Endothelial cell of umbilical vein (primary cell): ENCODE measurements at regions not wholly inside any gene's neighbourhood (a gene's known extent, or its start where the extent isn't known, plus 50 kb on each side); places are given as distances from the start of the nearest gene placed in this dataset.

Source experiments
- BruUV-seq: library from RNA; stranded (reverse); fragments of 400-500 nt; replicated peaks from 2 replicates; lab custom pipeline; 2021; lab: Mats Ljungman, UMichigan
- CTCF ChIA-PET: fragments of 300-600, 350-600 bp; sonication (Branson Sonifier 250); formaldehyde crosslinking; loops from one replicate; lab custom pipeline; 2021; ENCODE audit warnings: antibody characterized with exemption, inconsistent platforms; lab: Charles Lee
- POLR2A ChIA-PET: fragments of 300-600, 350-600 bp; sonication (Branson Sonifier 250); formaldehyde crosslinking; loops from one replicate; lab custom pipeline; 2021; ENCODE audit warnings: antibody characterized with exemption, inconsistent platforms; lab: Charles Lee
- DNase-seq: peaks from one replicate; pipeline ENCODE4 v3.0.0-alpha.2; 2011; ENCODE audit warnings: low read depth, low spot score
- FAIRE-seq: peaks from 2 replicates; lab custom pipeline; 2011; peaks lifted over from hg19 to GRCh38; lab: Jason Lieb, UNC
- H2AFZ ChIP-seq: 2 replicates; pipeline ENCODE4 v1.6.0; 2012; ENCODE audit warnings: low read depth, low read length, control low read depth, inconsistent platforms
- H3K27ac ChIP-seq: 2 replicates; pipeline ENCODE4 v1.5.1; 2011; ENCODE audit warnings: low read depth, mild to moderate bottlenecking, control low read depth, low read length, moderate library complexity; ENCODE audit not compliant: insufficient read depth
- H3K27me3 ChIP-seq, 2 experiments: 2 replicates each; pipeline versions ENCODE4 v1.6.0 to v1.6.1; 2011; ENCODE audit warnings: low read length in 2 of 2, mixed read lengths in 1 of 2; ENCODE audit not compliant: control insufficient read depth in 2 of 2, insufficient read depth in 2 of 2
- H3K36me3 ChIP-seq, 2 experiments: 2 replicates in 1 of 2; 3 replicates in 1 of 2; pipeline ENCODE4 v1.5.1; 2011; ENCODE audit warnings: low read length in 2 of 2, mild to moderate bottlenecking in 1 of 2, moderate library complexity in 1 of 2; ENCODE audit not compliant: control insufficient read depth in 2 of 2, insufficient read depth in 2 of 2; ENCODE audit errors: extremely low read depth in 1 of 2
- H3K4me1 ChIP-seq: 3 replicates; pipeline ENCODE4 v1.5.1; 2011; ENCODE audit warnings: mild to moderate bottlenecking, low read length; ENCODE audit not compliant: control insufficient read depth, insufficient read depth; ENCODE audit errors: extremely low read depth
- H3K4me2 ChIP-seq: 2 replicates; pipeline ENCODE4 v1.6.1; 2011; ENCODE audit warnings: low read length, control low read depth, mixed read lengths; ENCODE audit not compliant: insufficient read depth
- H3K4me3 ChIP-seq, 3 experiments: fragments of 200-600 bp in 1 of 3; sonication (generic), shearing (Covaris generic) in 1 of 3; replicated peaks in 1 of 3; 2 replicates each; pipeline ENCODE4 v1.5.1; 2011 to 2016; ENCODE audit warnings: control low read depth in 3 of 3, low read length in 3 of 3, mild to moderate bottlenecking in 2 of 3, inconsistent platforms in 1 of 3, low read depth in 1 of 3, moderate library complexity in 1 of 3; ENCODE audit not compliant: insufficient read depth in 1 of 3
- H3K79me2 ChIP-seq: 2 replicates; pipeline ENCODE4 v1.6.0; 2012; ENCODE audit warnings: low read length, inconsistent platforms; ENCODE audit not compliant: control insufficient read depth, insufficient read depth
- H3K9ac ChIP-seq: replicated peaks from 2 replicates; pipeline ENCODE3; 2011; ENCODE audit warnings: low read length, control low read depth; ENCODE audit not compliant: insufficient read depth; ENCODE audit errors: extremely low read depth
- H3K9me1 ChIP-seq: replicated peaks from 3 replicates; pipeline ENCODE4 v1.6.0; 2011; ENCODE audit warnings: mild to moderate bottlenecking, low read length; ENCODE audit not compliant: control insufficient read depth, insufficient read depth; ENCODE audit errors: extremely low read depth
- H3K9me3 ChIP-seq: replicated peaks from 2 replicates; pipeline ENCODE4 v1.5.1; 2012; ENCODE audit warnings: low read length, inconsistent platforms; ENCODE audit not compliant: control insufficient read depth, insufficient read depth
- H4K20me1 ChIP-seq: replicated peaks from 2 replicates; pipeline ENCODE3; 2011; ENCODE audit warnings: mild to moderate bottlenecking, low read length; ENCODE audit not compliant: control insufficient read depth, insufficient read depth; ENCODE audit errors: extremely low read depth
- EZH2 ChIP-seq: IDR thresholded peaks from 2 replicates; pipeline ENCODE4 v1.6.1; 2012; ENCODE audit warnings: borderline replicate concordance, low read depth, mild to moderate bottlenecking, moderate library complexity, low read length, inconsistent platforms; ENCODE audit not compliant: severe bottlenecking
- FOS ChIP-seq: IDR thresholded peaks from 2 replicates; pipeline ENCODE4 v1.6.1; 2011; ENCODE audit warnings: mild to moderate bottlenecking, low read length, moderate library complexity, borderline replicate concordance; ENCODE audit not compliant: insufficient read depth
- GATA2 ChIP-seq: IDR thresholded peaks from 2 replicates; pipeline ENCODE4 v1.7.0; 2011; ENCODE audit warnings: low read depth, mild to moderate bottlenecking, moderate library complexity, mixed read lengths, low read length; ENCODE audit not compliant: insufficient read length, insufficient read depth
- JUN ChIP-seq: IDR thresholded peaks from 2 replicates; pipeline ENCODE4 v1.6.1; 2011; ENCODE audit warnings: borderline replicate concordance, low read depth; ENCODE audit not compliant: insufficient read length, insufficient read depth
- MYC ChIP-seq: IDR thresholded peaks from one replicate; pipeline ENCODE4 v1.6.1; 2011; ENCODE audit warnings: mild to moderate bottlenecking, low read depth, low read length
- POLR2A ChIP-seq: IDR thresholded peaks from 2 replicates; pipeline ENCODE4 v1.6.1; 2012; ENCODE audit warnings: low read depth, mild to moderate bottlenecking, control low read depth, low read length
- POLR2AphosphoS5 ChIP-seq: IDR thresholded peaks from 2 replicates; pipeline ENCODE4 v1.6.1; 2012; ENCODE audit warnings: low read depth, mild to moderate bottlenecking, control low read depth, low read length, moderate library complexity; ENCODE audit not compliant: insufficient read depth
- dilution Hi-C: fragments of 300-500 bp; cut with MboI; formaldehyde crosslinking; loops from one replicate; pipeline ENCODE4 v1.15.0; 2019; ENCODE audit warnings: low sequenced_read_pairs; ENCODE audit not compliant: extremely low pct_ligation_motif_present
- intact Hi-C: fragments of 100-400 bp; cut with micrococcal nuclease; formaldehyde crosslinking; loops from one replicate; pipeline ENCODE4 v1.10.0; 2022
- TF ChIP-seq, protein P1 (sequence below): IDR thresholded peaks from 2 replicates; pipeline ENCODE4 v1.6.1; 2011; ENCODE audit not compliant: insufficient read depth, insufficient read length
- TF ChIP-seq, protein P2 (sequence below), 2 donors: IDR thresholded peaks; 1 replicate in 1 of 2; 2 replicates in 1 of 2; pipeline ENCODE4 v1.5.1; 2011; ENCODE audit warnings: low read length in 2 of 2, mild to moderate bottlenecking in 2 of 2, moderate library complexity in 2 of 2, control low read depth in 1 of 2, inconsistent platforms in 1 of 2, low read depth in 1 of 2; ENCODE audit not compliant: insufficient read depth in 1 of 2; ENCODE audit errors: extremely low read depth in 1 of 2

DNA sequence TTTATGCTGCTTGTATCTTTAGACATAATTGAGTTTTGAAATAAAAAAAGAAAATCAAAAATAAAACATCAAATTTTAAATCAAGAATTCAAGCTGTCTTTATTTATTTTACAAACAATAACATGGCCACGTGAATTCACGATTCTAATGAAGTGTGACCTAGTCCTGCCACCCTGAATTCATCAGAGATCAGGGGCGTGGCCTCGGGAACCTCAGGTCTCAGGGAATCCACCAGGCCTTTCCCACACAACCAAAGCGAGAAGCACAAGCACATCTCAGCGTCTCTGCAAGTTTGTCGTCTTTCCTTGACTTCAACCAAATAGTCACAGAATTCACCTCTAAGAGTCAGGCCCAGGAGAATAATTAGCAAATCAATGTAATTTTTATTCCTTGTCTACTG lies 107.9 kb downstream of the DACT2 start:
- H3K79me2 ChIP-seq: no peaks in the 10 kb centered on the region
- no peak overlapping the region for H3K9ac ChIP-seq
- H2AFZ ChIP-seq: no peak overlapping the region
- CTCF ChIA-PET: no interaction called here
- intact Hi-C loops: no loop called here
- POLR2A ChIA-PET: no interaction called here
- no peaks in the 10 kb centered on the region for H4K20me1 ChIP-seq
- BruUV-seq: no TSS peak
- no peaks in the 10 kb centered on the region for H3K27me3 ChIP-seq
- H3K4me3 ChIP-seq: no peak overlapping the region
- FAIRE-seq (no peak), DNase-seq (no peak)
- no peaks in the 10 kb centered on the region for H3K9me1 ChIP-seq
- no peaks in the 10 kb centered on the region for H3K9me3 ChIP-seq
- H3K4me2 ChIP-seq: no peak overlapping the region
- TF ChIP-seq JUN: no peak
- no peak for TF ChIP-seq POLR2AphosphoS5
- TF ChIP-seq MYC: no peak
- no peak for TF ChIP-seq FOS
- TF ChIP-seq, protein P1, sequence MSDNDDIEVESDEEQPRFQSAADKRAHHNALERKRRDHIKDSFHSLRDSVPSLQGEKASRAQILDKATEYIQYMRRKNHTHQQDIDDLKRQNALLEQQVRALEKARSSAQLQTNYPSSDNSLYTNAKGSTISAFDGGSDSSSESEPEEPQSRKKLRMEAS: no peak
- no peak for TF ChIP-seq GATA2
- TF ChIP-seq, protein P2, sequence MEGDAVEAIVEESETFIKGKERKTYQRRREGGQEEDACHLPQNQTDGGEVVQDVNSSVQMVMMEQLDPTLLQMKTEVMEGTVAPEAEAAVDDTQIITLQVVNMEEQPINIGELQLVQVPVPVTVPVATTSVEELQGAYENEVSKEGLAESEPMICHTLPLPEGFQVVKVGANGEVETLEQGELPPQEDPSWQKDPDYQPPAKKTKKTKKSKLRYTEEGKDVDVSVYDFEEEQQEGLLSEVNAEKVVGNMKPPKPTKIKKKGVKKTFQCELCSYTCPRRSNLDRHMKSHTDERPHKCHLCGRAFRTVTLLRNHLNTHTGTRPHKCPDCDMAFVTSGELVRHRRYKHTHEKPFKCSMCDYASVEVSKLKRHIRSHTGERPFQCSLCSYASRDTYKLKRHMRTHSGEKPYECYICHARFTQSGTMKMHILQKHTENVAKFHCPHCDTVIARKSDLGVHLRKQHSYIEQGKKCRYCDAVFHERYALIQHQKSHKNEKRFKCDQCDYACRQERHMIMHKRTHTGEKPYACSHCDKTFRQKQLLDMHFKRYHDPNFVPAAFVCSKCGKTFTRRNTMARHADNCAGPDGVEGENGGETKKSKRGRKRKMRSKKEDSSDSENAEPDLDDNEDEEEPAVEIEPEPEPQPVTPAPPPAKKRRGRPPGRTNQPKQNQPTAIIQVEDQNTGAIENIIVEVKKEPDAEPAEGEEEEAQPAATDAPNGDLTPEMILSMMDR (IDR thresholded peaks at IDR 0.05; ENCODE audit: extremely low read depth in 1 of 2, insufficient read depth in 1 of 2, low read depth in 1 of 2, low read length in 2 of 2): no peak
- no peak for TF ChIP-seq POLR2A
- no peak for TF ChIP-seq EZH2
- H3K27ac ChIP-seq: no peak overlapping the region
- no peaks in the 10 kb centered on the region for H3K36me3 ChIP-seq
- dilution Hi-C loops: no loop called here
- no peaks in the 10 kb centered on the region for H3K4me1 ChIP-seq
